ENCODE measurements at regions not wholly inside any gene's neighbourhood (a gene's known extent, or its start where the extent isn't known, plus 50 kb on each side); places are given as distances from the start of the nearest gene placed in this dataset.

DNA sequence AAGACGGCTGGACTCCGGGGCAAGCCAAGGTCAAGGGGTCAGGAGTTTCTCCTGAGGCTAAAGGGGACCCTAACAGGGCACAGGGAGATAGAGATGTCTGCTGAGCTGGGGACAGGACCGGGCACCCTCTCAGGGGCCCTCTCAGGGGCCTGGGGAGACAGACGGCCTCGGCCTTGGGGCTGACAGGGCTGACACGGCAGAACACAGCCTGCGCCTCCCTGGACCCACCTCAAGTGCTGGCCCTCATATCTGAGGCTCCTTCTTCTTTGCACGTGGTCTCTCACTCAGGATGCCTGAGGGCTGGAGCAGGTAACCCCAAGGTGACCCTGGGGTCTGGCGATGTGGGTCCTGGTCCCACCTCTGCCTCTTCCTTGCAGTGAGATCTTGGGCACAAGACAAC lies 186.9 kb upstream of the TNRC6C start:
- DNase-seq (ENCODE audit: low spot score) = no peak
- H3K4me3 ChIP-seq = no peak overlapping the region
- peaks cover 0 to 12% of the 10 kb centered on the region in 2 donors for H3K4me1 ChIP-seq
- no peaks in the 10 kb centered on the region for H3K27me3 ChIP-seq
- no peak overlapping the region for H3K27ac ChIP-seq
- no peaks in the 10 kb centered on the region for H3K36me3 ChIP-seq
- no peaks in the 10 kb centered on the region for H3K9me3 ChIP-seq
- TF ChIP-seq, protein P1, sequence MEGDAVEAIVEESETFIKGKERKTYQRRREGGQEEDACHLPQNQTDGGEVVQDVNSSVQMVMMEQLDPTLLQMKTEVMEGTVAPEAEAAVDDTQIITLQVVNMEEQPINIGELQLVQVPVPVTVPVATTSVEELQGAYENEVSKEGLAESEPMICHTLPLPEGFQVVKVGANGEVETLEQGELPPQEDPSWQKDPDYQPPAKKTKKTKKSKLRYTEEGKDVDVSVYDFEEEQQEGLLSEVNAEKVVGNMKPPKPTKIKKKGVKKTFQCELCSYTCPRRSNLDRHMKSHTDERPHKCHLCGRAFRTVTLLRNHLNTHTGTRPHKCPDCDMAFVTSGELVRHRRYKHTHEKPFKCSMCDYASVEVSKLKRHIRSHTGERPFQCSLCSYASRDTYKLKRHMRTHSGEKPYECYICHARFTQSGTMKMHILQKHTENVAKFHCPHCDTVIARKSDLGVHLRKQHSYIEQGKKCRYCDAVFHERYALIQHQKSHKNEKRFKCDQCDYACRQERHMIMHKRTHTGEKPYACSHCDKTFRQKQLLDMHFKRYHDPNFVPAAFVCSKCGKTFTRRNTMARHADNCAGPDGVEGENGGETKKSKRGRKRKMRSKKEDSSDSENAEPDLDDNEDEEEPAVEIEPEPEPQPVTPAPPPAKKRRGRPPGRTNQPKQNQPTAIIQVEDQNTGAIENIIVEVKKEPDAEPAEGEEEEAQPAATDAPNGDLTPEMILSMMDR (IDR thresholded peaks at IDR 0.05) = no peak

DNA sequence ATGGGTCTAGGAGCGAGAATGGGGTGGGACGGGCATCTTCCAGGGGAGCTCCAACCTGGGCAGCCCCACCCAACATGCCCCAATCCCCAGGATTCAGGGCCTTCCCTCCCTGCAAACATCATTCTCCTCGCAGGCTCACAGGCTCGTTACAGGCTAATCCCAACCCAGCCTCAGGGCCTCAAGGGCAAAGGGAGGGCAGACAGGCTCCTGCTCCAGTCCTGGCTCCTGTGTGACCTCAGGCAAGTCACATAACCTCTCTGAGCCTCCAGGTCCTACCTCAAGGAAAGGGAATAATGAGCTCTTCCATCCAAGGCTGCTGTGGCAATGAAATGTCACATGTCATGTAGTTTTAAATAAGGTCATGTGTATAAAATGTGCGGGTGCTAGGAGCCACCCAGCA lies 186.5 kb upstream of the TNRC6C start:
- H3K9me3 ChIP-seq = no peaks in the 10 kb centered on the region
- no peak for DNase-seq (ENCODE audit: low spot score)
- no peak overlapping the region for H3K4me3 ChIP-seq
- H3K27ac ChIP-seq = no peak overlapping the region
- TF ChIP-seq, protein P1 (IDR thresholded peaks at IDR 0.05) = no peak
- H3K27me3 ChIP-seq = no peaks in the 10 kb centered on the region
- no peaks in the 10 kb centered on the region for H3K36me3 ChIP-seq
- peaks cover 0 to 12% of the 10 kb centered on the region in 2 donors for H3K4me1 ChIP-seq

DNA sequence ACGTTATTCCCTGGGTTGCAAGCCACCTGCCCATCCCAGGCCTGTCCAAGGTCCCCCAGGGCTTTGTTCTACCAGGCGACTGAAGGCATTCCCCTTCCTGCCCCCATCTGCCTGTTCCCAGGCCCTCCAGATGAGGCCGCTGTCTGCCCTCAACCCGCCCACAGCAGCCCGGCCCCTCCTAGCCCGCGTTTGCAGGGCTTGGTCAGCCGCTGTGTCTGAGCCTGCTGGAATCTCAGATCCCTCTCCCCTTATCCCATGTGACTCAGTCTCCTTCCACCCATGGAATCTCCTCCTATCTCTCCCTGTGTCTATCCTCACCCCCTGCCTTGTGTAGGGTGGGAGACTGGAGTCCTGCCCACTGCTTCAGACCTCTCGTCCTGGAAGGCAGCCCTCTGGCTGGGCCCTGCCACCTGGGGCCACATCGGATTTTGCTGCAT lies 186.0 kb upstream of the TNRC6C start:
- peak; percentile 77 for DNase-seq (ENCODE audit: low spot score)
- Histone ChIP-seq H3K4me3 (no peak overlapping the region), H3K9me3 (no peaks in the 10 kb centered on the region), H3K27me3 (no peaks in the 10 kb centered on the region), H3K27ac (peak overlapping the region in 1 of 2 donors; percentile 12), H3K4me1 (peaks cover 0 to 12% of the 10 kb centered on the region in 2 donors), H3K36me3 (no peaks in the 10 kb centered on the region)
- TF ChIP-seq, protein P1 (IDR thresholded peaks at IDR 0.05) = peak; percentile 58 to 84

DNA sequence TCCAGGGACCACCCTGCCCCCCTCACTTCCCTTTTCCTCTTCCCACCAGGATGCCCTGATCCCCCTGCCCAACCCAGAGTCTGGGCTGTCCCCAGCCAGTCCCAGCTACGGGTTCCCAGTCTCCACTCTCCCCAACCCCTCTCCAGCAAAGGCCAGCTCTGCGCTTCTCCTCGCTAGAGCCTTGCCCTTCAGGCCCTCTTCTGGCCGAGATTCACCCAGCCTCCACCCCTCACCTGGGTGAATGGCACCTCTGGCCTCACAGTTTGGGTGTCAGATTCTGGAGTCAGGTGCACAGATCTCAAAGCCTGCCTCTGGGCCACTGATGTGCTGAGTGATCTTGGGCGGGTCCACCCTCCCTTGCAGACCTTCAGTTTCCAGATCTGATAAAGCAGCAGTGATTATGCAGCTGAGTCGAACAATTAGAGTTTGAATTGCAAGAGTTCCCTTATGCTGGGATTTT lies 185.6 kb upstream of the TNRC6C start:
- no peak for DNase-seq (ENCODE audit: low spot score)

DNA sequence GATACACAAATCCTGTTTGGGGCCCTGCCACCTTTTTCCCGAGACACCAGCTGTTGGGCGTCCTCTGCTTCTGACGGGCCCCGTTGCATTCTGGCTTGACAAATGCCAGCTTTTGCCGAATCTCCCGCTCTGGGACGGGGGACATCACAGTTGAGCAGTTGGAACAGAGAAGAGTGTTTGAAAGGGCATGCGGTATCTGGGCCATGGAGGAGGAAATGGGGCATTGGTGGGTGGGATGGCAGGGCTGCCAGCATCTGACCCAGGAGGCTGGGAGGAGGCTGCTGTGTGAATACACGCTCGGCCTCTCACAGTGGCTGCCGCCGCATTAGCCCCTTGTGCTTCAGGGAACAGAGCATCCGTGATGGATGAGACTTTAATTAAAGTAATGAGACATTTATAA lies 184.3 kb upstream of the TNRC6C start:
- no peaks in the 10 kb centered on the region for H3K9me3 ChIP-seq
- DNase-seq (ENCODE audit: low spot score) = no peak
- H3K27me3 ChIP-seq = no peaks in the 10 kb centered on the region
- no peaks in the 10 kb centered on the region for H3K36me3 ChIP-seq
- no peak overlapping the region for H3K27ac ChIP-seq
- peaks cover 0 to 20% of the 10 kb centered on the region in 2 donors for H3K4me1 ChIP-seq
- no peak overlapping the region for H3K4me3 ChIP-seq
- TF ChIP-seq, protein P1 (IDR thresholded peaks at IDR 0.05) = no peak

More for the DNA sequence above, 185.6 kb upstream of the TNRC6C start:
- H3K36me3 ChIP-seq = no peaks in the 10 kb centered on the region
- peaks cover 0 to 12% of the 10 kb centered on the region in 2 donors for H3K4me1 ChIP-seq
- H3K9me3 ChIP-seq = no peaks in the 10 kb centered on the region
- H3K27me3 ChIP-seq = no peaks in the 10 kb centered on the region
- TF ChIP-seq, protein P1 (IDR thresholded peaks at IDR 0.05) = no peak
- H3K27ac ChIP-seq = peak overlapping the region in 1 of 2 donors; percentile 12
- H3K4me3 ChIP-seq = no peak overlapping the region

All from right atrium auricular region (tissue), 2 donors.